Liver (tissue), 3 donors: ENCODE measurements at regions not wholly inside any gene's neighbourhood (a gene's known extent, or its start where the extent isn't known, plus 50 kb on each side); places are given as distances from the start of the nearest gene placed in this dataset.

Source experiments
- CTCF ChIP-seq: fragments of 150-350 bp; IDR thresholded peaks from 2 replicates; pipeline ENCODE4 v1.5.1; 2017; ENCODE audit warnings: improper control_type of control experiment, low read depth, low read length; ENCODE audit not compliant: missing input control
- MAX ChIP-seq: IDR thresholded peaks from 2 replicates; pipeline ENCODE4 v1.6.1; 2016; ENCODE audit warnings: antibody characterized with exemption
- RAD21 ChIP-seq, 2 donors: IDR thresholded peaks; 2 replicates each; pipeline ENCODE4 v1.6.1; 2016; ENCODE audit warnings: antibody characterized with exemption in 2 of 2, mild to moderate bottlenecking in 2 of 2
- donor health status: healthy.
- donor health status: healthy.

GRCh38 chr3:88641033-88641604 is 466.3 kb upstream of the EPHA3 start:
- TF ChIP-seq RAD21 (IDR thresholded peaks at IDR 0.05) (no peak), CTCF (no peak), MAX (no peak)
